Ecto neural progenitor cell (in vitro differentiated cells): ENCODE measurements at regions not wholly inside any gene's neighbourhood (a gene's known extent, or its start where the extent isn't known, plus 50 kb on each side); places are given as distances from the start of the nearest gene placed in this dataset.

Source experiments
- DNase-seq: peaks from one replicate; pipeline ENCODE4 v3.0.0-alpha.2; 2018; ENCODE audit warnings: low spot score

GRCh38 chr4:36823199-36823967, 421.2 kb upstream of the NWD2 start:
- DNase-seq: no peak

DNA sequence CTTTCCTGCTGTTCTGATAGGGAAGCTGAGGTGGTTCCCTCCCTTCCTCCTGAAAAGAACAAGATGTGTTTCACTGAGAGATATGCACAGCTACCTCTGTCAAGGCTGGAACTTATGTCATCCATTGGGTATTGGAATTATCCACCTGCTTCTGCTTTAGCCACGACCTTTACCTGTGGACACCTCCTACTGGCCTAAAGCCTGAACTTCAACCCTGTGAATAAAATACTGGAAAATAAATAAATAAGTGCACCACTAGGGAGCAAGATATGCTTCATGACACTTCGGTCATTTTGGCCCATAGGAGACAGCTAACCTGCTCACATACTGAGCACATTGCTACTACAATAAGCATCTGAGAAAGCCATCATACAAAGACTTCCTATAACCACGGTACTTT, 419.9 kb upstream of the NWD2 start:
- no peak for DNase-seq

DNA sequence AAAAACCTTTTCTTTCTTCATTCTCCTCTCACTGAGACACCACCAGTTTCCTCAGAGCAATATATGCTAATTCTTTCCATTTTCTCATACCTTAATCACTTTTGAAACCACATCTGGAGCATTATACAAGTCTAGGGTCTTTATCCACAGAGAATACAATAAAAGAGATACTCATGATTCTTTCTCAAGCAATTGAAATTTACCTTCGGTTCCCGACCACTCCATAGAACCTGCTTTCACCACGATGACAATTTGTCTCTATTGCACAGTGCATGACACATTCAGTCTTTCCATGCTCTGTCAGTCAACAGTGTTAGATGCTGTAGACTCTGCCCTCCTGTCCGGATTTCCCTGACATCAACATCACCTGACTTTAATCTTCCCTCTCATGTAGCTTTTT, 409.3 kb upstream of the NWD2 start:
- DNase-seq: no peak

- DNase-seq: no peak
Measured at GRCh38 chr4:36841583-36842326, 402.8 kb upstream of the NWD2 start.

GRCh38 chr4:36844448-36844847, 400.1 kb upstream of the NWD2 start:
- no peak for DNase-seq

GRCh38 chr4:36852856-36853255, 391.7 kb upstream of the NWD2 start:
- no peak for DNase-seq

DNA sequence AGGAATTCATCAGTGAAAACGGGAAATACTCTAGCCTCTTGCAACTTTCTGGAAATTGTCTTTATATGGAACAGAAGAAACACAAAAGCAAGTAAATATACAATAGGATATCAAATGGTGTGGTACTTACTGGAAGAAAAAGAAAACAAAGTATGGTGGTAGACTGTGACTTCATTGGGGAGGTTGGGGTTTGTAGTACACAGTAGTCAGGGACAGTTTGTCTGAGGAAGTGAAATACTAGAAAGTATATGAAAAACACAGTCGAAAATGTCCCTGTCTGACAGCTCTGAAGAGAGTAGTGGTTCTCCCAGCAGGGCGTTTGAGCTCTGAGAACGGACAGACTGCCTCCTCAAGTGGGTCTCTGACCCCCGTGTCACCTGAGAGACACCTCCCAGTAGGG, 390.0 kb upstream of the NWD2 start:
- DNase-seq: no peak

DNA sequence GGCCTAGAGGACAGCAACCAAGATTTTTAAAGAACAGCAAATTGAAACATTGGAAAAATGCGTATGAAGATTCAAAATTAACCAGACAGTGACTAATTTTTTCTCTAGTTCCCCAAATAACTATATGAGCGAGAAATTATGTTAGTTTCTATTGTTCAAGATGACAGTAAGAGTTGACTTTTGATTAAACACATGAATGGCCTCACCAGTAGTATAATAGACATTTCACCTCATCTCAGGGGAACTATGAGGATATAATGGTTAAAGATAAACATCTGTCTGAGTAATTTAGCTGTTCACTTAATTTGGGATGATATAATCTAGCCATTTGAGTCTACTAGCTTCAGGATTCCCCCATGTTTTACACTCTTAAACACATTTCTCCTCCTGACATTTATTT, 380.9 kb upstream of the NWD2 start:
- no peak for DNase-seq

- no peak for DNase-seq
Measured at GRCh38 chr4:36870121-36870520, 374.4 kb upstream of the NWD2 start.

GRCh38 chr4:36872679-36873078, 371.9 kb upstream of the NWD2 start:
- DNase-seq: no peak

DNA sequence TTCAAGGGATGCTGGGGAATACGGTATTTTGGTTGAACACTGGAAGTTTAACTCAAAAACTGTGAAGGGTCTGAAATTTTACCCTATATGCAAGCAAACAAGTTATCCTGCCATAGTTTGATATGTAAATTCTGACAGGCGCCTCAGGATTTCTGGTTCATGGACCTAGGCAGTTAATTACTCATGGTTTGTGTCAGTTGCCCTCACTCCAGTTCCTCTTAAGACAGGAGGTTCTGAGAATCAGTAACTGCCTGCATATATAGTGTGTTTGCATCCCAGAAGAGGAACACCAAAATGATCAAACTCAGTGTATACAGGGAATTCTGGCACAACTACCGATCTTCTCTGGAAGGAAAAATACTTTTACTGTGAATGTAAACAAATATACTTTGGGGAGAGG, 360.4 kb upstream of the NWD2 start:
- DNase-seq: no peak

- DNase-seq: no peak
Measured at GRCh38 chr4:36891971-36892370, 352.6 kb upstream of the NWD2 start.

- DNase-seq: no peak
Measured at GRCh38 chr4:36900446-36900987, 344.0 kb upstream of the NWD2 start.

GRCh38 chr4:36904823-36905222, 339.7 kb upstream of the NWD2 start:
- DNase-seq: no peak

DNA sequence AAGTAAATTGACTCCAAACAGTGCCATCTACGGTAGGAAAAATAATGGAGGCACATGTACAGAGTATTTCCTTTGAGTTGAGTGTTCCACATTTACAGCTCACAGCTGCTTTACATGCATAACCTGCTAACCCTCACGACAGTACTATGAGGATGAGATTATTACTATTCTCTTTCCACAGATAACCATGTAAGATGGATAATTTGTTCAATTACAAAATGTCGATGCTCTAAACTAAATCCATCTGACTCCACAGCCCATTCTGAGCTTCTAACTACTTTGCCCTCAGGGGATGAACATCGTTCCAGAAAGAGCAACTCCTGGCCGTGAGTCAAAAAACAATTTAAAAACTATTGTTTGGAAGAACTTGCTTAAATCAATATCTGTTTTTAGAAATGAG, 330.4 kb upstream of the NWD2 start:
- no peak for DNase-seq

GRCh38 chr4:36915717-36916116, 328.8 kb upstream of the NWD2 start:
- no peak for DNase-seq

- DNase-seq: no peak
Measured at GRCh38 chr4:36917413-36917812, 327.1 kb upstream of the NWD2 start.

- DNase-seq: no peak
Measured at GRCh38 chr4:36919721-36920120, 324.8 kb upstream of the NWD2 start.

- DNase-seq: no peak
Measured at GRCh38 chr4:36921476-36922216, 322.9 kb upstream of the NWD2 start.

- DNase-seq: no peak
Measured at GRCh38 chr4:36930562-36931111, 313.9 kb upstream of the NWD2 start.

GRCh38 chr4:36944232-36944631, 300.3 kb upstream of the NWD2 start:
- no peak for DNase-seq

DNA sequence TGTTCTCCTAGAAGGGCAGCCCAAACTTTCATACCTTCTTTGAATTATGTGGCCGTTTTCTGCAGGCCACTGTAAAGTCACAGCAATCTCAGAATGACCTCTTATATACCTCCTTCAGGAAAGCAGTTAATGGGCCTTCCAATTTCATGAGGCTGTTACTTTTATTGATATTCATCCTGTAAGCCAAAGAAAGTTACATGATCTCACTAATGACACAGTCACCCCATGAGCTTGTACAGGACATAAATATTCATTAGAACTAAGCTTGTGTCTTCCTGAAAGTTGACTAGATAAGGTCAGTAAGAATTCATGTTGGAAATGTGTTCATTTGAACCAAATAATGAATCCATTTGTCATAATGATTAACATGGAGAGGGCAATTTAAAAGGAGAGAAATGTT, 283.1 kb upstream of the NWD2 start:
- DNase-seq: no peak
